ENCODE measurements at regions not wholly inside any gene's neighbourhood (a gene's known extent, or its start where the extent isn't known, plus 50 kb on each side); places are given as distances from the start of the nearest gene placed in this dataset.

GRCh38 chr3:148331081-148331846 lies 366.4 kb upstream of the AGTR1 start:
- H3K9ac ChIP-seq = no peak overlapping the region
- TF ChIP-seq Cebpa-rat (IDR thresholded peaks at IDR 0.05) = no peak
- H3K4me3 ChIP-seq = no peak overlapping the region
- no peaks in the 10 kb centered on the region for H3K9me3 ChIP-seq
- no peaks in the 10 kb centered on the region for H3K27me3 ChIP-seq
- H3K4me2 ChIP-seq = no peak overlapping the region
- no peaks in the 10 kb centered on the region for H4K20me1 ChIP-seq
- no peak overlapping the region for H3K27ac ChIP-seq
- H3K4me1 ChIP-seq = no peaks in the 10 kb centered on the region
- H3K36me3 ChIP-seq = no peaks in the 10 kb centered on the region

DNA sequence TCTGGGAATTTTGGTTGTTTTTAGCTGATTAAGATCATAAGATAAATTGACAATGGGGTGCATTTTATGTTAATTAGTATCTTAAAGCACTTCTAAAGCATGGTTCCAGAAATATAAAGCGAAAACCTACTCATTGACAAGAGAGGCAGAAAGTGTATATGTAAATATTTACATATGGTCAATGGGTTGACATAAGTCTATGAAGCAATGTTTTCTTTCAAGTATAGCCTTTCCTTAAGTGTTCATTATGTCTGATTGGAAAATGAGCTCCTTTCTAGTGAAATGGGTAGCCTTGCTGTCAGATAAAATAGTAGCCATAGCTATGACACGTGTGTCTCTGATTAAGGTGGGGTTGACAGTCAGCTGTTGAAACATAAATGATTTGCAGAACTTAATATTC lies 365.2 kb upstream of the AGTR1 start:
- H3K9ac ChIP-seq = no peak overlapping the region
- no peak overlapping the region for H3K4me2 ChIP-seq
- H3K27ac ChIP-seq = no peak overlapping the region
- H3K36me3 ChIP-seq = no peaks in the 10 kb centered on the region
- no peaks in the 10 kb centered on the region for H3K27me3 ChIP-seq
- H3K4me3 ChIP-seq = no peak overlapping the region
- no peaks in the 10 kb centered on the region for H4K20me1 ChIP-seq
- TF ChIP-seq Cebpa-rat (IDR thresholded peaks at IDR 0.05) = no peak
- no peaks in the 10 kb centered on the region for H3K4me1 ChIP-seq
- H3K9me3 ChIP-seq = no peaks in the 10 kb centered on the region

DNA sequence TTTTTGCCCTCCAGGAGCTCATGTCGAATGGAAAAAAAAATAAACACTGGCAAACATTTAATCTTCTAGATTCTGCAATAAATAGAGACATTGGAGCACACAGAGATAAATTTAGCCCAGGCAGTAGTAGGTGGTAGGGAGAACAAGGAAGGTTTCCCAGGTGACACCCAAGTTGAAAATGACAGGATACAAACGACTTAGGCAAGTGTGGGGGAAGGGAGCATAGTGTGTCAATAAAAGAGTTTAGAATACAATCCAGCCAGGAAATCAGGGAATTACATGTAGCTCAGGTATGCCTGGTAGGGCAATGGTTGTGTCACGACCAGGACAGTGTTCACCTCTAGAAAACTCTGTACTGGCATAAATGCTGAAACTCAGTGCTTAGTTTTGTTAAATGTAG lies 364.6 kb upstream of the AGTR1 start:
- H3K4me1 ChIP-seq = no peaks in the 10 kb centered on the region
- no peak overlapping the region for H3K9ac ChIP-seq
- H3K9me3 ChIP-seq = no peaks in the 10 kb centered on the region
- no peaks in the 10 kb centered on the region for H3K27me3 ChIP-seq
- H4K20me1 ChIP-seq = no peaks in the 10 kb centered on the region
- H3K27ac ChIP-seq = no peak overlapping the region
- TF ChIP-seq Cebpa-rat (IDR thresholded peaks at IDR 0.05) = no peak
- H3K36me3 ChIP-seq = no peaks in the 10 kb centered on the region
- no peak overlapping the region for H3K4me2 ChIP-seq
- H3K4me3 ChIP-seq = no peak overlapping the region

DNA sequence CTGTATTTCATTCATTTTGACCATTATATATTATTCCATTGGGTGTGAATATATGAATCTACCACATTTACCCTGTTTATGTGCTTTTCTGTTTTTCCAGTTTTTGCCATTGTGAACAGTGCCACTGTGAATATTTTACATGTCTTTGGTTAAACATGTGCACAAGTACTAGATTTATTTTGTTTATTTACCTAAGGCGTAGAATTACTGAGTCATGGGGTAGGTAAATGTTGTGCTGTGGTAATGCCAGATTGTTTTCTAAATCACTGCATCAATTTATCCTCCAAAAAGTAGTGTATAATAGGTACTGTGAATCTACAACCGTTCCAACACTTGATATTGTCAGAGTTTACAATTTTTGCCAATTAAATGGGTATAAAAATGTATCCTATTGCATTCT lies 362.1 kb upstream of the AGTR1 start:
- H3K9ac ChIP-seq = no peak overlapping the region

DNA sequence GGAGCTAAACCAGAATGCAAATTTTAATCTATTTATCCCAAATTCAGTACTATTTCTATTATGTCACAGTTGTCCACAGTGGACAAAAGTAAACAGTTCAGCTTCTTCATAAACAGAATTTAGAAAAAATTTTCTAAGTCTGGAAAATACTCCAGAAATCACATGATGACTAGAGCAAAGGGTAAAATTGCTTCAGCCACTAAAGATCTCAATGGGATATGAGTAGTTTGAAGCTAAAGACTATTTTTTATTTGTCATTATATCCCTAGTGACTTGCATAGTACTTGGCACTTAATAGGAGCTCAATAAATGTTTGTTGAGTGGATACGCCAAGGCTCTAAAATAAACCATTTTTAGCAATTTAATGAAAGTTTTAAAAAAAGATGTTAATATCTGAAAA lies 354.3 kb upstream of the AGTR1 start:
- Histone ChIP-seq H4K20me1 (no peaks in the 10 kb centered on the region), H3K4me2 (no peak overlapping the region), H3K4me3 (no peak overlapping the region), H3K9ac (no peak overlapping the region), H3K9me3 (peaks cover 23% of the 10 kb centered on the region), H3K36me3 (no peaks in the 10 kb centered on the region), H3K4me1 (peaks cover 9% of the 10 kb centered on the region; the same call in 1 of the 2 replicates), H3K27ac (no peak overlapping the region), H3K27me3 (no peaks in the 10 kb centered on the region)
- no peak for TF ChIP-seq Cebpa-rat (IDR thresholded peaks at IDR 0.05)

More for the DNA sequence above, 362.1 kb upstream of the AGTR1 start:
- no peaks in the 10 kb centered on the region for H3K36me3 ChIP-seq
- H3K4me2 ChIP-seq = no peak overlapping the region
- no peaks in the 10 kb centered on the region for H3K4me1 ChIP-seq
- H3K27ac ChIP-seq = no peak overlapping the region
- TF ChIP-seq Cebpa-rat (IDR thresholded peaks at IDR 0.05) = no peak
- H3K9me3 ChIP-seq = no peaks in the 10 kb centered on the region
- H3K27me3 ChIP-seq = no peaks in the 10 kb centered on the region
- H3K4me3 ChIP-seq = no peak overlapping the region
- H4K20me1 ChIP-seq = no peaks in the 10 kb centered on the region

DNA sequence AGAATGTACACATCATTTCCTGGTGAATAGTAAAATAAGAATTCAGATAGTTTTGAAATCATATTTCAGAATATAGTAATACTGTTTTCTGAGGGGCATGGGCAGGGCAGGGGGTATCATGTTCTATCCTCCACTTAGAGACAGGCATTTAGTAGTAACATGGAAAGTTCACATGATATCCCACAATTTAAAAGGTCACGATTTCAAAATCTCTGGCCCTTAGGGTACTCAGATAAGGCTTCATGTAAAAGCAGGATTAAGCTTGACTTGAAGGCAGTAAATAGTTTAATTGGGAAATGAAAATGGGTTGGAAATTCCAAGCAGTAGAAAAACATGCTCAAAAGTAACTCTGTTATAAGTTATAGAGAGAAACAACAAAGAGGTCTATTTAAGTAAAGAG lies 353.2 kb upstream of the AGTR1 start:
- Histone ChIP-seq H3K27me3 (no peaks in the 10 kb centered on the region), H3K4me1 (peaks cover 9% of the 10 kb centered on the region; the same call in 1 of the 2 replicates), H3K27ac (no peak overlapping the region), H3K9ac (no peak overlapping the region), H3K4me2 (no peak overlapping the region), H3K4me3 (no peak overlapping the region), H3K36me3 (no peaks in the 10 kb centered on the region), H3K9me3 (peaks cover 23% of the 10 kb centered on the region), H4K20me1 (no peaks in the 10 kb centered on the region)
- no peak for TF ChIP-seq Cebpa-rat (IDR thresholded peaks at IDR 0.05)

GRCh38 chr3:148360051-148360450 lies 337.7 kb upstream of the AGTR1 start:
- H3K9ac ChIP-seq = no peak overlapping the region
- no peak for TF ChIP-seq Cebpa-rat (IDR thresholded peaks at IDR 0.05)
- no peak overlapping the region for H3K4me3 ChIP-seq
- no peak overlapping the region for H3K27ac ChIP-seq
- no peaks in the 10 kb centered on the region for H4K20me1 ChIP-seq
- H3K36me3 ChIP-seq = no peaks in the 10 kb centered on the region
- H3K27me3 ChIP-seq = no peaks in the 10 kb centered on the region
- no peaks in the 10 kb centered on the region for H3K4me1 ChIP-seq
- no peaks in the 10 kb centered on the region for H3K9me3 ChIP-seq
- H3K4me2 ChIP-seq = no peak overlapping the region

DNA sequence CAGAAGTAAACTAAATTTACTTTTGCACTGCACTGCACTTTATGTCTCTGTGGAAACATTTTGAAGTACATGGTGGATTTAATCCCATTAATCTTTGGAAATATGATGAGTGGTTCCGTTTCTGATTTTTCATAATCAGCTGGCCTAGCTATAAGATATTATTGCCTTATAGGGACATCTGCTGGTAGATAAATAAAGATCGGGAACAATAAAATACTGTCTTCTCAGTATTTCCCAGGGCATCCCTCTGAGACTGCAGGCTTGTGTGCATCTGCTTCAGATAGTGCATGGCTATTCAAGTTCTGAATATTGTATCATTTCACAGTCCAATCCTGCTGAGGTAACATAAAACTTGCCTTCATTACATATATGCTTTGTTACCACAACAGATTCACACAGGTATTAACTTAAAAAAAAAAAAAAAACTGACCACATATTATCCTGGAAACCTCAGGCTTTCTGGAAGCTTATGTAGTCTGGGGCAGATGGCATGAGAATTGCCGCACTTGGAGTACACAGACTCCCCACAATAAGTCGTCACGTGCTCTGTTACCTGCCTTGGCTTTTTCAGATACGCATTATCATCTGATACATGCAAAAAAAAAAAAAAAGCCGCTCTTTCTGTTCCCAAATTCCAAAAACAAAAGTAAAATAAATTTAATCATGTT lies 330.8 kb upstream of the AGTR1 start:
- no peak overlapping the region for H3K4me2 ChIP-seq
- H3K36me3 ChIP-seq = no peaks in the 10 kb centered on the region
- TF ChIP-seq Cebpa-rat (IDR thresholded peaks at IDR 0.05) = no peak
- no peaks in the 10 kb centered on the region for H3K4me1 ChIP-seq
- no peak overlapping the region for H3K4me3 ChIP-seq
- H4K20me1 ChIP-seq = no peaks in the 10 kb centered on the region
- no peak overlapping the region for H3K27ac ChIP-seq
- H3K9me3 ChIP-seq = no peaks in the 10 kb centered on the region
- no peak overlapping the region for H3K9ac ChIP-seq
- no peaks in the 10 kb centered on the region for H3K27me3 ChIP-seq

- Histone ChIP-seq H3K27me3 (no peaks in the 10 kb centered on the region), H4K20me1 (no peaks in the 10 kb centered on the region), H3K27ac (no peak overlapping the region), H3K4me1 (no peaks in the 10 kb centered on the region), H3K9me3 (no peaks in the 10 kb centered on the region), H3K4me2 (no peak overlapping the region), H3K4me3 (no peak overlapping the region), H3K9ac (no peak overlapping the region), H3K36me3 (no peaks in the 10 kb centered on the region)
- no peak for TF ChIP-seq Cebpa-rat (IDR thresholded peaks at IDR 0.05)
Measured at GRCh38 chr3:148367756-148368155, 329.9 kb upstream of the AGTR1 start.

DNA sequence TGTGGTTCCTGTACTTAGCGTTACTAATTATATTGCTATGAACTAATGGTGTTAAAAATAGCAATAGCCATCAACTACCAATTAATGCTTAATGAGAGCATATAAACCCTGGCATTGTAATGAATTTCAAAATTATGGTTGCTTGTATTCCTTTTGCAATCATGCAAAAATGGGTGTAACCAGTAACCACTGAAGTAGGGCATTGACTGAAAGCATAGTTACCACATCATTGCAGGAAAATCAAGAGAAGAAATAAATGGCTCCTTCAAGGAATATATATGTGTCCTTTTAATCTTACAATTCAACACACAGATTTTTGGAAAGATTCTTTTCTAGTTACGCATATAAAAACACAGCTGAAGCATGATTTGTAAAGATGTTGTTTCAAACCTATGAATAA lies 328.3 kb upstream of the AGTR1 start:
- Histone ChIP-seq H3K4me1 (no peaks in the 10 kb centered on the region), H3K27ac (no peak overlapping the region), H3K4me3 (no peak overlapping the region), H3K36me3 (no peaks in the 10 kb centered on the region), H4K20me1 (no peaks in the 10 kb centered on the region), H3K9me3 (no peaks in the 10 kb centered on the region), H3K9ac (no peak overlapping the region), H3K27me3 (no peaks in the 10 kb centered on the region), H3K4me2 (no peak overlapping the region)
- TF ChIP-seq Cebpa-rat (IDR thresholded peaks at IDR 0.05) = no peak

All from BLaER1 (cell line).